ENCODE measurements at regions not wholly inside any gene's neighbourhood (a gene's known extent, or its start where the extent isn't known, plus 50 kb on each side); places are given as distances from the start of the nearest gene placed in this dataset.

DNA sequence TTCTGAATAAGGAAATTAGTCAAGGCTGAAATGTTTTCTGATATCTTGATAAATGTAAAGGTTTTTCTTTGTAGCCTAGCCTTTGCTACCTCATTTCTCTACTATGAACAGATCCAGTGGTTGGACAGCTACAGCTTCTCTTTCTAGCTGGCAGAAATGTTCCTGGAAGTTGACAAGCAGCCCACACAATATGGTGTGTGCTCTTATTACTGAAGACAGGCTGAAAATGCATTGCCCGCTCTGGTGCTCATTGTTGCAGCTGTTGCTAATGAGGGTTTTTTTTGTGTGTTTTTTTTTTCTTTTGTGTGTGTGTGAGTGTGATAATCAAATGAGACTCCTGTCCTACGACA lies 844.3 kb upstream of the SEMA6D start:
- TF ChIP-seq, protein P1, sequence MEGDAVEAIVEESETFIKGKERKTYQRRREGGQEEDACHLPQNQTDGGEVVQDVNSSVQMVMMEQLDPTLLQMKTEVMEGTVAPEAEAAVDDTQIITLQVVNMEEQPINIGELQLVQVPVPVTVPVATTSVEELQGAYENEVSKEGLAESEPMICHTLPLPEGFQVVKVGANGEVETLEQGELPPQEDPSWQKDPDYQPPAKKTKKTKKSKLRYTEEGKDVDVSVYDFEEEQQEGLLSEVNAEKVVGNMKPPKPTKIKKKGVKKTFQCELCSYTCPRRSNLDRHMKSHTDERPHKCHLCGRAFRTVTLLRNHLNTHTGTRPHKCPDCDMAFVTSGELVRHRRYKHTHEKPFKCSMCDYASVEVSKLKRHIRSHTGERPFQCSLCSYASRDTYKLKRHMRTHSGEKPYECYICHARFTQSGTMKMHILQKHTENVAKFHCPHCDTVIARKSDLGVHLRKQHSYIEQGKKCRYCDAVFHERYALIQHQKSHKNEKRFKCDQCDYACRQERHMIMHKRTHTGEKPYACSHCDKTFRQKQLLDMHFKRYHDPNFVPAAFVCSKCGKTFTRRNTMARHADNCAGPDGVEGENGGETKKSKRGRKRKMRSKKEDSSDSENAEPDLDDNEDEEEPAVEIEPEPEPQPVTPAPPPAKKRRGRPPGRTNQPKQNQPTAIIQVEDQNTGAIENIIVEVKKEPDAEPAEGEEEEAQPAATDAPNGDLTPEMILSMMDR (IDR thresholded peaks at IDR 0.05; ENCODE audit: low read length), result no peak
- no peak for TF ChIP-seq EZH2 (IDR thresholded peaks at IDR 0.05; ENCODE audit: borderline replicate concordance, low read length)
